ENCODE measurements at regions not wholly inside any gene's neighbourhood (a gene's known extent, or its start where the extent isn't known, plus 50 kb on each side); places are given as distances from the start of the nearest gene placed in this dataset.

- DNase-seq (ENCODE audit: extremely low read depth in 1 of 2, low read depth in 1 of 2) = no peak
Observed at GRCh38 chr18:73261923-73262322, 394.1 kb upstream of the NETO1 start.

GRCh38 chr18:73261243-73261642 lies 393.5 kb upstream of the NETO1 start:
- no peak for DNase-seq (ENCODE audit: extremely low read depth in 1 of 2, low read depth in 1 of 2)

GRCh38 chr18:73258375-73259087 lies 390.7 kb upstream of the NETO1 start:
- DNase-seq (ENCODE audit: extremely low read depth in 1 of 2, low read depth in 1 of 2) = no peak

GRCh38 chr18:73254564-73254963 lies 386.8 kb upstream of the NETO1 start:
- DNase-seq (ENCODE audit: extremely low read depth in 1 of 2, low read depth in 1 of 2) = no peak

- DNase-seq (ENCODE audit: extremely low read depth in 1 of 2, low read depth in 1 of 2) = no peak
Observed at GRCh38 chr18:73249030-73249429, 381.2 kb upstream of the NETO1 start.

GRCh38 chr18:73246763-73247162 lies 379.0 kb upstream of the NETO1 start:
- DNase-seq (ENCODE audit: extremely low read depth in 1 of 2, low read depth in 1 of 2) = no peak

- no peak for DNase-seq (ENCODE audit: extremely low read depth in 1 of 2, low read depth in 1 of 2)
Observed at GRCh38 chr18:73245345-73245744, 377.6 kb upstream of the NETO1 start.

- no peak for DNase-seq (ENCODE audit: extremely low read depth in 1 of 2, low read depth in 1 of 2)
Observed at GRCh38 chr18:73244401-73244800, 376.6 kb upstream of the NETO1 start.

- no peak for DNase-seq (ENCODE audit: extremely low read depth in 1 of 2, low read depth in 1 of 2)
Observed at GRCh38 chr18:73240899-73241298, 373.1 kb upstream of the NETO1 start.

- no peak for DNase-seq (ENCODE audit: extremely low read depth in 1 of 2, low read depth in 1 of 2)
Observed at GRCh38 chr18:73235921-73236320, 368.1 kb upstream of the NETO1 start.

- no peak for DNase-seq (ENCODE audit: extremely low read depth in 1 of 2, low read depth in 1 of 2)
Observed at GRCh38 chr18:73235491-73235890, 367.7 kb upstream of the NETO1 start.

- no peak for DNase-seq (ENCODE audit: extremely low read depth in 1 of 2, low read depth in 1 of 2)
Observed at GRCh38 chr18:73232933-73233332, 365.1 kb upstream of the NETO1 start.

- no peak for DNase-seq (ENCODE audit: extremely low read depth in 1 of 2, low read depth in 1 of 2)
Observed at GRCh38 chr18:73220663-73221062, 352.9 kb upstream of the NETO1 start.

GRCh38 chr18:73218293-73218692 lies 350.5 kb upstream of the NETO1 start:
- DNase-seq (ENCODE audit: extremely low read depth in 1 of 2, low read depth in 1 of 2) = no peak

GRCh38 chr18:73214970-73215369 lies 347.2 kb upstream of the NETO1 start:
- DNase-seq (ENCODE audit: extremely low read depth in 1 of 2, low read depth in 1 of 2) = no peak

- DNase-seq (ENCODE audit: extremely low read depth in 1 of 2, low read depth in 1 of 2) = no peak
Observed at GRCh38 chr18:73212442-73212841, 344.7 kb upstream of the NETO1 start.

GRCh38 chr18:73201940-73202339 lies 334.2 kb upstream of the NETO1 start:
- DNase-seq (ENCODE audit: extremely low read depth in 1 of 2, low read depth in 1 of 2) = no peak

GRCh38 chr18:73199151-73199550 lies 331.4 kb upstream of the NETO1 start:
- DNase-seq (ENCODE audit: extremely low read depth in 1 of 2, low read depth in 1 of 2) = no peak

GRCh38 chr18:73189718-73190117 lies 321.9 kb upstream of the NETO1 start:
- DNase-seq (ENCODE audit: extremely low read depth in 1 of 2, low read depth in 1 of 2) = no peak

- DNase-seq (ENCODE audit: extremely low read depth in 1 of 2, low read depth in 1 of 2) = no peak
Observed at GRCh38 chr18:73168236-73168635, 300.4 kb upstream of the NETO1 start.

- no peak for DNase-seq (ENCODE audit: extremely low read depth in 1 of 2, low read depth in 1 of 2)
Observed at GRCh38 chr18:73164430-73164829, 296.6 kb upstream of the NETO1 start.

- DNase-seq (ENCODE audit: extremely low read depth in 1 of 2, low read depth in 1 of 2) = no peak
Observed at GRCh38 chr18:73163236-73163635, 295.4 kb upstream of the NETO1 start.

GRCh38 chr18:73156117-73156516 lies 288.3 kb upstream of the NETO1 start:
- no peak for DNase-seq (ENCODE audit: extremely low read depth in 1 of 2, low read depth in 1 of 2)

Data from stimulated activated CD8-positive, alpha-beta memory T cell treated with anti-CD3 and anti-CD28 coated beads, Interleukin-7, amount 100 ng/mL, for 48 hours (primary cell).